ENCODE measurements at regions not wholly inside any gene's neighbourhood (a gene's known extent, or its start where the extent isn't known, plus 50 kb on each side); places are given as distances from the start of the nearest gene placed in this dataset.

DNA sequence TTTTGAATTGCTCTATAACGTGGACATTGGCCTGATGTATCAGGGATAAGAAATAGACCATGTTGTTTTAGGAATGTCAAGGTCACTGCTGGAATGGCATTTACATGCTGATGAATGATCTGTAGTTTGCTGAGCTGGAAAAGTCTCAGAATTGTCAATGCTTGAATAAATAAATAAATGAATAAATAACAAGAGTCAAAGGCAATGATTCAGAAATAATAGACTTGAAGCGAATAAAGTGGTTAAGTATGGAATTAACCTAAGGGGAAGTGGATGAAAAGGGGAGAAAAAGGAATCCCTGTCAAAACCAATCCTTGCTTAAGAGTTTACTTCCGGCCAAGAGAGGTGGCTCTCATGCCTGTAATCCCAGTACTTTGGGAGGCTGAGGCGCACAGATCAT is 1620.0 kb downstream of the SUCLG1 start:
- 79 to 80% methylated on average over 4 of the region's 4 CpGs for WGBS, 2 donors
- Histone ChIP-seq H3K9ac (ENCODE audit: insufficient read depth in 1 of 2, low read length in 2 of 2) (no peak overlapping the region), H3K4me1 (ENCODE audit: control insufficient read depth in 5 of 5, insufficient read depth in 5 of 5, low read length in 5 of 5) (no peaks in the 10 kb centered on the region), H3K27ac (ENCODE audit: low read depth in 1 of 2, low read length in 1 of 2) (no peak overlapping the region), H3K4me3 (no peak overlapping the region), H3K36me3 (ENCODE audit: control insufficient read depth in 4 of 4, insufficient read depth in 4 of 4, low read length in 4 of 4) (no peaks in the 10 kb centered on the region), H3K27me3 (ENCODE audit: control insufficient read depth in 3 of 3, insufficient read depth in 3 of 3, low read length in 2 of 3) (no peaks in the 10 kb centered on the region), H3K9me3 (ENCODE audit: control insufficient read depth in 4 of 4, insufficient read depth in 3 of 4, low read length in 3 of 4) (no peaks in the 10 kb centered on the region)
- no peak for ATAC-seq (ENCODE audit: insufficient read depth, low FRiP score)
- TF ChIP-seq, protein P1, sequence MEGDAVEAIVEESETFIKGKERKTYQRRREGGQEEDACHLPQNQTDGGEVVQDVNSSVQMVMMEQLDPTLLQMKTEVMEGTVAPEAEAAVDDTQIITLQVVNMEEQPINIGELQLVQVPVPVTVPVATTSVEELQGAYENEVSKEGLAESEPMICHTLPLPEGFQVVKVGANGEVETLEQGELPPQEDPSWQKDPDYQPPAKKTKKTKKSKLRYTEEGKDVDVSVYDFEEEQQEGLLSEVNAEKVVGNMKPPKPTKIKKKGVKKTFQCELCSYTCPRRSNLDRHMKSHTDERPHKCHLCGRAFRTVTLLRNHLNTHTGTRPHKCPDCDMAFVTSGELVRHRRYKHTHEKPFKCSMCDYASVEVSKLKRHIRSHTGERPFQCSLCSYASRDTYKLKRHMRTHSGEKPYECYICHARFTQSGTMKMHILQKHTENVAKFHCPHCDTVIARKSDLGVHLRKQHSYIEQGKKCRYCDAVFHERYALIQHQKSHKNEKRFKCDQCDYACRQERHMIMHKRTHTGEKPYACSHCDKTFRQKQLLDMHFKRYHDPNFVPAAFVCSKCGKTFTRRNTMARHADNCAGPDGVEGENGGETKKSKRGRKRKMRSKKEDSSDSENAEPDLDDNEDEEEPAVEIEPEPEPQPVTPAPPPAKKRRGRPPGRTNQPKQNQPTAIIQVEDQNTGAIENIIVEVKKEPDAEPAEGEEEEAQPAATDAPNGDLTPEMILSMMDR (IDR thresholded peaks at IDR 0.05; ENCODE audit: control extremely low read depth, extremely low read depth): no peak
- DNase-seq: no peak

DNA sequence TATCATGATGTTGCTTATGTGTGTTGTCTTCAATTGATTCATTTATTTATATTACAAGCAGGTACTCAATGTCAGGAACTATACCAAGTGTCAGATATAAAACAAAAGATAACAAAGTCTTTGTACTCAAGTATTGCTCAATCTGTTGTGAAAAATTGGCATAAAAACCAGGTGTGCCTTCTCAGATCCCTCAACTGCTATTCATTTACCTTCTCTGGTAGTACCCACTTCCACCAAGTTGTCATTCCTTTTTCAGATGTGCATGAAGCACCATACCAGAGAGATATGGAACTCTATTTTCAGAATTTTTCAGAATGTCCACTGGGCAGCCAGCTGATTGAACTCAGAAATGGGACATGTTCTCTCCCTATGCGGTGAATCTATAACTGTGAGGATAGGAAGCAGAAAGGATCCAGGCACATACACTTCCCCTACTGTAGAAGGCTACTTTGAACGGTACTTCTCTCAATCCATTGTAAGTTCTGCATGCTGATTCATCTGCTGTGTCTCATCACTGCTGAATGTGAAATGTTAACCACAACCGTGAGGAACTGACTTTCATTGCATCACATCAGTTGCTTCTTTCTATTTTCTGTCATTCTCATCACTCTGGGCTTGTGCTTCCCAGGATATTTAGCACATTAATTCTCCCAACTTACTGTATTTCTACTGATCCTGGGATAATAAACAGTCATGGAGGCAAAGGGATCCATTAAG is 1621.3 kb downstream of the SUCLG1 start:
- Histone ChIP-seq H3K9ac (ENCODE audit: insufficient read depth in 1 of 2, low read length in 2 of 2) (no peak overlapping the region), H3K9me3 (ENCODE audit: control insufficient read depth in 4 of 4, insufficient read depth in 3 of 4, low read length in 3 of 4) (no peaks in the 10 kb centered on the region), H3K4me3 (no peak overlapping the region), H3K27ac (ENCODE audit: low read depth in 1 of 2, low read length in 1 of 2) (no peak overlapping the region), H3K27me3 (ENCODE audit: control insufficient read depth in 3 of 3, insufficient read depth in 3 of 3, low read length in 2 of 3) (no peaks in the 10 kb centered on the region), H3K4me1 (ENCODE audit: control insufficient read depth in 5 of 5, insufficient read depth in 5 of 5, low read length in 5 of 5) (no peaks in the 10 kb centered on the region), H3K36me3 (ENCODE audit: control insufficient read depth in 4 of 4, insufficient read depth in 4 of 4, low read length in 4 of 4) (no peaks in the 10 kb centered on the region)
- TF ChIP-seq, protein P1 (IDR thresholded peaks at IDR 0.05; ENCODE audit: control extremely low read depth, extremely low read depth): no peak
- ATAC-seq (ENCODE audit: insufficient read depth, low FRiP score) (no peak), DNase-seq (no peak)
- 39 to 68% methylated on average over 3 of the region's 3 CpGs for WGBS, 2 donors

DNA sequence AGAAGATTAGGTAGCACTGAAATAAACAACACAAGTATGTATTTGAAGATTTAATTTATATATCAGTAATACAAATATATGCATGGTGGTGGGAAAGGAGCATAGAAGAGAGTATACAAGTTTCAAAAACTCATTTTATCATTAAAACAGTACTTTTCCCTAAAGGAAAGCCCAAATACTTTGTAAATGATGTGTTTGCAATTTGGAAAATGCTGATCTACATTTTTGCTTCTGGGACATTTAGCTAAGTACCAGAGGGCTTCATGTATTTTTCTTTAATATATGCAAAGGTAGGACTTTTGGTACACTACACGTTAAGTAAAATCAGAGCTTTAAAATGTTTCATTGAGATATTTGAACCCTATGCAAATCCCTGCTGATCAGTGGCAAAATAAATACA is 1624.2 kb downstream of the SUCLG1 start:
- no peaks in the 10 kb centered on the region for H3K27me3 ChIP-seq (ENCODE audit: control insufficient read depth in 3 of 3, insufficient read depth in 3 of 3, low read length in 2 of 3)
- no peak for DNase-seq
- H3K36me3 ChIP-seq (ENCODE audit: control insufficient read depth in 4 of 4, insufficient read depth in 4 of 4, low read length in 4 of 4): no peaks in the 10 kb centered on the region
- H3K27ac ChIP-seq (ENCODE audit: low read depth in 1 of 2, low read length in 1 of 2): no peak overlapping the region
- TF ChIP-seq, protein P1 (IDR thresholded peaks at IDR 0.05; ENCODE audit: control extremely low read depth, extremely low read depth): no peak
- WGBS, 2 donors: 89 to 92% methylated on average over 1 of the region's 1 CpG
- H3K4me1 ChIP-seq (ENCODE audit: control insufficient read depth in 5 of 5, insufficient read depth in 5 of 5, low read length in 5 of 5): peaks cover 0 to 5% (median 0%) of the 10 kb centered on the region in 5 donors
- H3K9ac ChIP-seq (ENCODE audit: insufficient read depth in 1 of 2, low read length in 2 of 2): no peak overlapping the region
- no peak overlapping the region for H3K4me3 ChIP-seq
- ATAC-seq (ENCODE audit: insufficient read depth, low FRiP score): no peak
- no peaks in the 10 kb centered on the region for H3K9me3 ChIP-seq (ENCODE audit: control insufficient read depth in 4 of 4, insufficient read depth in 3 of 4, low read length in 3 of 4)

DNA sequence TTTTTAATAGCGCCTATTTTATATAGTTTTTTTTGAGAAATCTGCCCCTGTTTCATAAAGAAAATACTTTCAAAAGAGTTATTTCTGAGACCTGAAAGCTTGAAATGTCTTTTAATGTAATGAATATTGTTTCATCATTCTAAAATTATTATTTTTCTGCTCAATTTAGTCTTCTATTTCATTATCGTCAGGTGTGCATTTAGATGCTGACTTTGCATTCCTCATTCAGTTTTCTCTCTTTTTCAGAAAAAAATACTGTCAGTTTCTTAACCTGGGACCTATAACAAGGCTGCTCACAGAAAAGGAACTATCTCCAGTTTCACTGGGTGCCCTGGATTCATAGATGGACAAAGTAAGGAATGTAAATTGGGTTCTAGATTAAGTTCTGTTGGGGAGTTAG is 1631.7 kb downstream of the SUCLG1 start:
- no peak overlapping the region for H3K9ac ChIP-seq (ENCODE audit: insufficient read depth in 1 of 2, low read length in 2 of 2)
- DNase-seq (no peak), ATAC-seq (ENCODE audit: insufficient read depth, low FRiP score) (no peak)
- H3K27me3 ChIP-seq (ENCODE audit: control insufficient read depth in 3 of 3, insufficient read depth in 3 of 3, low read length in 2 of 3): no peaks in the 10 kb centered on the region
- TF ChIP-seq, protein P1 (IDR thresholded peaks at IDR 0.05; ENCODE audit: control extremely low read depth, extremely low read depth): no peak
- no peak overlapping the region for H3K4me3 ChIP-seq
- no peaks in the 10 kb centered on the region for H3K9me3 ChIP-seq (ENCODE audit: control insufficient read depth in 4 of 4, insufficient read depth in 3 of 4, low read length in 3 of 4)
- peaks cover 0 to 5% (median 0%) of the 10 kb centered on the region in 5 donors for H3K4me1 ChIP-seq (ENCODE audit: control insufficient read depth in 5 of 5, insufficient read depth in 5 of 5, low read length in 5 of 5)
- WGBS, 2 donors: 86 to 98% methylated on average over 2 of the region's 2 CpGs
- no peak overlapping the region for H3K27ac ChIP-seq (ENCODE audit: low read depth in 1 of 2, low read length in 1 of 2)
- H3K36me3 ChIP-seq (ENCODE audit: control insufficient read depth in 4 of 4, insufficient read depth in 4 of 4, low read length in 4 of 4): no peaks in the 10 kb centered on the region
